GM18870 (cell line): ENCODE measurements at regions not wholly inside any gene's neighbourhood (a gene's known extent, or its start where the extent isn't known, plus 50 kb on each side); places are given as distances from the start of the nearest gene placed in this dataset.

Source experiments
- ATAC-seq: cut with Tn5 transposase; IDR thresholded peaks from one replicate; pipeline ENCODE4 v1.9.1; 2021; ENCODE audit warnings: moderate library complexity; ENCODE audit not compliant: unreplicated experiment

GRCh38 chr5:174425271-174425963, 299.0 kb upstream of the MSX2 start:
- no peak for ATAC-seq

DNA sequence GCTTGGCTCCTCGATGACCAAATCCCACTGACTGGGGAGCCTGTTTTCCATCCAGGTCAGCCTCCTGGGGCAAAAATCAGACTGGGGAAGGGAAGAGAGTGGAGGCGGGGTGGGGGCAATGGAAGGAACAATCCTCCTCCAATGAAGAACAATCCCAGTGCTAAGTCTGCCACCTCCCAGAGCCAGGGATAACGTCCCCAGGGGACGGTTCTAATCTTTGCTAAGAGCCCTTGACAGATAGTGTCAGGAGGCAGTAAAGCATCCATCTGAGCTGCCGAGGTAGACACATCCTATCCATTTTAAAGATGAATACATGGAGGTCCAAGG, 298.5 kb upstream of the MSX2 start:
- no peak for ATAC-seq

DNA sequence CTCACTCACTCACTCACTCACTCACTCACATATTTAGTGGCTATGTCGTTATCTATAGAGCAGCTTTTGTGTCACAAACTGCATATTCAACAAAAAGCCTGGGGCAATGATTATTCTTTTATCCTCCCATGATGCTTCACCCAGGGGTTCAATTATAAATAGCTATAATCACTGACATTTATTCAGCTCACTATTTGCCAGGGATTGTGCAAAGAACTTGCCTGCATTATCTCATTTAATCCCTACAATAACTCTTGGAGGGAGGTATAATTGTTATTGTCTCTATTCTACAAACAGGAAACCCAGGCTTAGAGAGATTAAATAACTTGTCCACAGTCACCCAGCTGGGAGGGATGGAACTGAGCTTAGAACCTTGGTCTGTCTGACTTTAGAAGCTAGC, 298.0 kb upstream of the MSX2 start:
- ATAC-seq: no peak

GRCh38 chr5:174426851-174427250, 297.5 kb upstream of the MSX2 start:
- no peak for ATAC-seq

DNA sequence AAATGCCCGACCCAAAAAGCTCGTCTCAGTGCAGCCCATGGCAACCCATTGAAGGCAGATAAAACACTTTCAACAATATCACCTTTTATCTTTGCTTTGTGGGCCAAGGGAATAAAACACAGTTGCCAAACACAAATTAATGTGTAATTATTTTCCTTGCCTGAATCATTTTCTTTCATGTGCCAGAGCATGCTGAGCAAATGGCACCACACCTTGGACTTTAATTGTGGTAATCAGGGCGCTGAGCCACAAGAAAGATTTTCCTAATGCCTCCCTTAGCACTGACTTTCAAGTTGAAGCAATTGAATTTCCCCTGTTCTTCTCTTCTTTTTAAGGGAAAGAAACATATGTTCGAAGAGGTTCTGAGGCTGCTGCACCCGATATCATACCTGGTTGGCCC, 297.1 kb upstream of the MSX2 start:
- ATAC-seq: no peak

DNA sequence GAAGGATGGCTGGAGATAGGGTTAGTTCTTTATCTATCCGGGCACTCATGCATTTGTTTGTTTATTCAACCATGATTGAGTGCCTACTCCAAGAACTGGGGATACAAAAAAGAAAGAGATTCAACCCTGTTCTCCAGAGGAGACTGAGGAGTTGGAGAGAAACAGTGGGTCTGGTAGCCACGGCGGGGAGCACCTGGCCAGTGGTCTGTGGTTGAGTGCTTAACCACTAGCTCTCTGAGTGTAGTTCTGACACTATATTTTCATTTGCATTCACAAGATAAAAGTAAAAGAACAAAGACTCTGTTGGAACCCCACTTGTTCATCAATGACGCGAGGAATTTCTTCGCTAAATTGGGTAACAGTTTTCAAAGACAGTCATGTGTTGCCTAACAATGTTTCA, 295.5 kb upstream of the MSX2 start:
- ATAC-seq: no peak

DNA sequence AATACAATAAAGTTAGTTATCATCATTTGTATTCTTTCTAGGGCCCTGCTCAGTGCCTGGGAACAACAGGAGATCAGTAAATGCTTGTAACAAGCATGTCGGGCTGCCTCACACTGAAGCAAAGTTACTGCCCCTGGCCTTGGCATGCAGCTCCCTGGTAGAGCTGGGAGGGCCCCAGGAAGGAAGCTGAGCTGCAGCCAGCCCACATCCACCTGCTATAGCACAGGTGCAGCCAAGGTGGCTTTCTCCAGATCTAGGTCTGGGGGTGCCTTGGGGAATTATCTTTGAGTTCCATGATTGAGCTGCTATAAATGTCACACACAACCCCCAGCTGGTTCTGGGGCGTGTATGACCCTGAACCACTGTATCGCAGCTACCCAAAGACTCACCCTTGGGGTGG, 293.4 kb upstream of the MSX2 start:
- no peak for ATAC-seq

DNA sequence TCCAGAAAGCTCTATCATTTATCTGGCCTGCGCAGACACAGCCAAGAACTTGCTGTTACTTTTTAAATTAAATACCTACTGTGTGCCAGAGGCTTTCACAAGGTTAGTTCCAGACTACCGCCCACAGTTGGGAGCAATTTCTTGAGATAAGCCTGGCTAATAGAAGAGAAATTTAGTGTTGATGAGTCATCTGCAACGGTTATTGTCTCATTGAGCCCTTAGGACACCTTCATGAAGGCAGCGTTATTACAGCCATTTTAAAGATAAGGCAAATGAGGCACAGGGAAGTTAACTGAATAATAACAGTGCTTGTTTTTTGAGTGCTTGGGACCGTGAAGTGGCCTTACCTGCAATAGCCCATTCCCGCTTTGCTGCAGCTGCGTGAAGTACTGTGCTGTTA, 292.9 kb upstream of the MSX2 start:
- no peak for ATAC-seq

DNA sequence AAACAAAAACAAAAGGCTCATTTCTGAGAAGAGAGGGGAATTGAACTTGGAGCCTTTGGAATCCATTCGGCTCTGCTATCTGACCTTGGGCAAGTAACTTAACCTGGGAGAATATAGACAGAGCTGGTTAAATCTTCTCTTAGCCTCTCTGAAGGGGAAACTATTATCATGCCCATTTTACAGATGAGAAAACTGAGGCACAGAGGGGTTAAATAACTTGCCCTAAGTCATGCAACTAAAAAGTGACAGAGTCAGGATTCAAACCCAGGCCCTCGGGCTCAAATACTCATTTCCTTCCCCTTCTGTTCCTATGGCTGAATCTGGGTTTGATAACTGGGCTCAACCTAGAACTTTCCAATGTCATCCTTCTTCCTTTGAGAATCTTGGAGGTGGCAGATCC, 291.3 kb upstream of the MSX2 start:
- no peak for ATAC-seq

DNA sequence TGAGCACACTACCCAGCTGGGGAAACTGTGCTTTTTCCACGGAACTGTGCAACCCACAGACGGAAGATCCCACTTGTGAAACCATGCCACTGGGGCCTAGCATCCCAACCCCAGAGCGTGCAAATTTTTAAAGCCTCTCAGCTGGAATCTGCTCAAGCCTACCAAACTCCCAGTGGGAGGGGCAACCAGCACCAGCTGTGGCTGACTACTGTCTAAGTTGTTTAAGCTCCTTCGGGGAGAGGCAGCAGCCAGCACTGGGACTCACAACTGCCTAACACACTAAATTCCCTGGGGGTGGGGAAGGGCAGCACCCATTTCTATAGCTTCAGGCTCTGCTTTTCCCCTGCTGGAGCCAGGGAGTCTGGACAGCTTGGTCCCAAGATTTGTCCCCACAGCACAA, 287.6 kb upstream of the MSX2 start:
- no peak for ATAC-seq

GRCh38 chr5:174444479-174445188, 279.7 kb upstream of the MSX2 start:
- no peak for ATAC-seq

DNA sequence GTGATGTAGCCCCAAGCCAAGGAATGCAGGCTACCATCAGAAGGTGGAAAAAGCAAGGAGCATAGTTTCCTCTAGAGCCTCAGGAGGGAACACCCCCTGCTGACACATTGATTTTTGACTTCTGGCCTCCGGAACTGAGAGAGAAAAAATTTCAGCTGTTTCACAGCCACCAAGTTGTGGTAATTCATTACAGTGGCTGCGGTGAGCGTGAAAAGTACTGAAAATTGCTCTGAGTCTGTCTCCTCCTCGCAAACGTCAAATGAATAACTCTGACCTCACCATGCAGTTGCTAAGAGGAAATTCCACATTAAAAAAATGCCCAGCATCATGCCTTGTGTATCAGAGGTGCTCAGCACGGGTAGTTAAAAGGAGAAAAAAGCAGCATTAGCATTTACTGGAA, 277.9 kb upstream of the MSX2 start:
- ATAC-seq: no peak

GRCh38 chr5:174446988-174447387, 277.4 kb upstream of the MSX2 start:
- no peak for ATAC-seq

GRCh38 chr5:174448041-174448440, 276.3 kb upstream of the MSX2 start:
- ATAC-seq: no peak

DNA sequence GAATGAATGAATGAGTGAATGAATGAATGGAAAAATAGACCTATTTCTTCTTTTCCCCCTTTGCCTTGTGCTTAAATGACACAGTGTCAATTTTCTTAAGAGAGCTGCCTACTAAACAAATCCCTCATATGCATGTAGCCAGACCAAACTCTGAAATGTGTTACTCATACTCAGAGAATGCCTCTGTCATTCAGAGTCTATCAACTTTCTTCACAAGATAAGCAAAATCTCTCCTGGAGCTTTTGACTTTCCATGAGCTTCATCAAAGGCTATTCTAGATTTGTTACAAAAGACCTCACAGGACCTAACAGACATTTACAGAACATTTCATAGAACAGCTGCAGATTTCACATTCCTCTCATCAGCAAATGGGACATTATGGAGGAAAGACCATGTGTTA, 275.7 kb upstream of the MSX2 start:
- no peak for ATAC-seq

- ATAC-seq: no peak
Observed at GRCh38 chr5:174453690-174454089, 270.7 kb upstream of the MSX2 start.

DNA sequence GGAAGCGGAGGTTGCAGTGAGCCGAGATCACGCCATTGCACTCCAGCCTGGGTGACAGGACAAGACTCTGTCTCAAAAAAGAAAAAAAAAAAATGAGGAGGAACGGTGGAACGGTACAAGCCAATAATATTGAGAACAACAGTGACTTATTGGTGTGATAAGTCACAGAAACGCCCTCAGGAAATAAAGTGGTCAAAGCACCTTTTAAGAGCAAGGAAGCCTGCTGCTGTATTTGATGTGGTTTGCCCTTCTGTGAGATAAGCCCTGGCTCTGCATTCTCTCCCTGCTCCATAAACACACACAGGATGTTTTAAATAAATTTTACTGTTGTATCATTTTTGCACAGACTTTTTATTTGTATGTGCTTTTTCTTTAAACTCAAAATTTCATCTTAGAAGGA, 269.9 kb upstream of the MSX2 start:
- ATAC-seq: no peak

- no peak for ATAC-seq
Observed at GRCh38 chr5:174454890-174455289, 269.5 kb upstream of the MSX2 start.

- ATAC-seq: no peak
Observed at GRCh38 chr5:174455301-174455700, 269.1 kb upstream of the MSX2 start.

DNA sequence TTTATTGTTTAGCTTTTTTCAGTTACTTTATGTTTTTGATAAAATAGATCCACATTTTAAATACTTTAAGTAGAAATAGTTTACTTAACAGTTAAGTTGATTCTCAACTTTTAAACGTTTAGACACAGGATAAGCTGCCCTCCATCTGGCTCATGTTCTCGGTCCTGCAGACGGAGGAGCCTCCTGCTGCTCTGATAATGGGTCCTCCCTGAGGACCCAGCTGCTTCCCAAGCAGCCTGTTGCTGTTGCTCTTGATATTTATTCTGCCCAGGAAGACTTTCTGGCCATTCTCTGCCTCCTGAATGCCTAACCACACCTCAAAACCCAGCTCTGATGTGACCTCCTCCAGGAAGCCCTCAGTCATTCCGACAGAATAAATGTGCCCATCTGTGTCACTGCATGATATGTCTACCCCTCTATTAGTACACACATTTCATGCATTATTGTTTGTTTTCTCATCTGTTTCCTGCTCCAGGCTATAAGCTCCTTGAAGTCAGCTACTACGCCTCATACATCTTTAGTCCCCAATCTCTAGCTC, 267.2 kb upstream of the MSX2 start:
- no peak for ATAC-seq

DNA sequence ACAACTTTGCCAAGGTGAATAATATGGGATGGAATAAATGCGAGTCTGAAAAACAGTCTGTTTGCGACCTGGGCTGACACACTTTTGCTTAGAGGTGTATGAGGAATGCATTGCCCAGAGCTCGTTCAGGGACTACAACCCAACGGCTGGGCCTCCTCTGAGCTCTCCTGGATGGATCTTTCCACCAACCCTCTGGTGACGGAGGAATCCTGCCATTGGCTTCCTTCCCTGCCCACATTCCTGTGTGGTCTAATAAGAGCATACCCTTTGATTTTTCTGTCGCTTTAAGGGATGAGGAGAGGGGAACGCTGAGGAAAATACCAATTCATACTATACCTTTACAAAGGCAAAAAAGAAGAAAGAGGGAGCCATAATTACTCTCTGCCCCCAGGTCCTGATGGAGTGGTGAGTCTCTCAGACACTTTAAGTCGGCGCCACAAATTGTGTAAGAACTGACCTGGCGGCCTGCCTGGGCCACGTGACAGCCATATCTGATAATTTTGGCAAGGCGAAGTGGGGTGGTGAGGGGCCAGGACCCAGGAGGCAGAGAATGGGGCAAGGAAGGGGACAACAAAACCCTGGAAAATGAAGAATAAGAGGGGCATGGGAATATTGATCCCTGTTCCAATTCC, 265.2 kb upstream of the MSX2 start:
- ATAC-seq: no peak

DNA sequence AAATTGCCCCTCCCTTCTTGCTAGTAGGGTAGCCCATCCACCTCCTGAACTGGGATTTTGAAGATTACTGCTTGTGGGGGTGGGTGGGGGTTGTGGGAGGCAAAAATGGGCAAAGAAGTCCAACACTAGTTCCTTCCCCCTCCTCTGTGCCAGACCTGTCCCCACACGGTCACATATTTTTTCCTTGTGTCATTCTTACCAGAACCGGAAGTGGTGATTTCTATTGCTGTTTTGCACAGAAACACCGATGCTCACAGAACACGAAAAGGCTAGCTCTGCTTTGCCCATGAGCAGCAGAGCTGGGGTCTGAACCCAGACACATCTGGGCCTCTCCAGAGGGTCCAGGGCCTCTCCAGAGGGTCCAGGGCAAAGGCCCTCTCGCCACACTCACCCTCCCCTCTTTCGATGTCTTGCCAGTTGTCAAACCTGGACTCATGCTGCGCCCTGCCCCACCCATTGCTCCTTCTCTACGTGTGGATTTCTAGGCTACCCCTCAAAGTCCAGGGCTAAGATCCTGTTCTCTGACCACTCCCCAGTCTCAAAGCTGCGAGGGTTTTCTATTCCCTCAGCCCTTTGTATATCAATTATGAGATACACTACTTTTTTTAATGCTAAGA, 264.4 kb upstream of the MSX2 start:
- no peak for ATAC-seq
